ENCODE measurements at regions not wholly inside any gene's neighbourhood (a gene's known extent, or its start where the extent isn't known, plus 50 kb on each side); places are given as distances from the start of the nearest gene placed in this dataset.

DNA sequence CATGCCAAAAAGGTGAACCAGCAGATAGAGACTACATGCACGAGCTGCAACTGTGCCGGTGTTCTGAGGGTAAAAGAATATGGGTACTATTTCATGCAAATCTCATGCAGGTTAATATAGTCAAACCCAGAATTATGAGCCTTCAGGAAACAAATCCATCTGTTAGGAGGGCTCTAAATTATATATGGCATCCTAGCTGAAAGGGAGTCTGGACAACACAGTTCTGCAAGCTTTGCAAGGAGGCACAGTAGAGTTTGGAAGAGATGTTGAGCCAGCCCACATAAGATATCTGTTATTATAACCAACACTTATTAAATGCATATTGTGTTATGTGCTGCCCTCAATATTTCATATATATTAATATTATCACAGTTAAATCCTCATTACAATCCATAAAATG is 50.5 kb upstream of the PALMD start:
- TF ChIP-seq POLR2AphosphoS5 (IDR thresholded peaks at IDR 0.05; ENCODE audit: low read depth): no peak
- TF ChIP-seq, protein P1, sequence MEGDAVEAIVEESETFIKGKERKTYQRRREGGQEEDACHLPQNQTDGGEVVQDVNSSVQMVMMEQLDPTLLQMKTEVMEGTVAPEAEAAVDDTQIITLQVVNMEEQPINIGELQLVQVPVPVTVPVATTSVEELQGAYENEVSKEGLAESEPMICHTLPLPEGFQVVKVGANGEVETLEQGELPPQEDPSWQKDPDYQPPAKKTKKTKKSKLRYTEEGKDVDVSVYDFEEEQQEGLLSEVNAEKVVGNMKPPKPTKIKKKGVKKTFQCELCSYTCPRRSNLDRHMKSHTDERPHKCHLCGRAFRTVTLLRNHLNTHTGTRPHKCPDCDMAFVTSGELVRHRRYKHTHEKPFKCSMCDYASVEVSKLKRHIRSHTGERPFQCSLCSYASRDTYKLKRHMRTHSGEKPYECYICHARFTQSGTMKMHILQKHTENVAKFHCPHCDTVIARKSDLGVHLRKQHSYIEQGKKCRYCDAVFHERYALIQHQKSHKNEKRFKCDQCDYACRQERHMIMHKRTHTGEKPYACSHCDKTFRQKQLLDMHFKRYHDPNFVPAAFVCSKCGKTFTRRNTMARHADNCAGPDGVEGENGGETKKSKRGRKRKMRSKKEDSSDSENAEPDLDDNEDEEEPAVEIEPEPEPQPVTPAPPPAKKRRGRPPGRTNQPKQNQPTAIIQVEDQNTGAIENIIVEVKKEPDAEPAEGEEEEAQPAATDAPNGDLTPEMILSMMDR (IDR thresholded peaks at IDR 0.05; ENCODE audit: insufficient read depth, low read length): no peak

Measured in HL-60 (cell line).